ENCODE measurements at regions not wholly inside any gene's neighbourhood (a gene's known extent, or its start where the extent isn't known, plus 50 kb on each side); places are given as distances from the start of the nearest gene placed in this dataset.

GRCh38 chr19:30130356-30131122 lies 188.5 kb downstream of the URI1 start:
- Histone ChIP-seq H3K27me3 (ENCODE audit: control insufficient read depth in 3 of 3, insufficient read depth in 3 of 3, low read length in 2 of 3) (peaks cover 0 to 4% (median 0%) of the 10 kb centered on the region in 3 donors), H3K9ac (ENCODE audit: insufficient read depth in 1 of 2, low read length in 2 of 2) (no peak overlapping the region), H3K4me1 (ENCODE audit: control insufficient read depth in 5 of 5, insufficient read depth in 5 of 5, low read length in 5 of 5) (no peaks in the 10 kb centered on the region), H3K36me3 (ENCODE audit: control insufficient read depth in 4 of 4, insufficient read depth in 4 of 4, low read length in 4 of 4) (no peaks in the 10 kb centered on the region), H3K27ac (ENCODE audit: low read depth in 1 of 2, low read length in 1 of 2) (no peak overlapping the region), H3K4me3 (no peak overlapping the region), H3K9me3 (ENCODE audit: control insufficient read depth in 4 of 4, insufficient read depth in 3 of 4, low read length in 3 of 4) (peaks cover 0 to 2% (median 0%) of the 10 kb centered on the region in 4 donors)
- no peak for ATAC-seq (ENCODE audit: insufficient read depth, low FRiP score)
- DNase-seq: no peak
- WGBS, 2 donors: 73 to 78% methylated on average over 6 of the region's 6 CpGs
- TF ChIP-seq CTCF (IDR thresholded peaks at IDR 0.05; ENCODE audit: control extremely low read depth, extremely low read depth): no peak

- 81 to 90% methylated on average over 5 of the region's 5 CpGs for WGBS, 2 donors
- ATAC-seq (ENCODE audit: insufficient read depth, low FRiP score): no peak
- Histone ChIP-seq H3K4me3 (no peak overlapping the region), H3K9me3 (ENCODE audit: control insufficient read depth in 4 of 4, insufficient read depth in 3 of 4, low read length in 3 of 4) (peaks cover 0 to 2% (median 0%) of the 10 kb centered on the region in 4 donors), H3K27ac (ENCODE audit: low read depth in 1 of 2, low read length in 1 of 2) (no peak overlapping the region), H3K27me3 (ENCODE audit: control insufficient read depth in 3 of 3, insufficient read depth in 3 of 3, low read length in 2 of 3) (peaks cover 0 to 4% (median 0%) of the 10 kb centered on the region in 3 donors), H3K4me1 (ENCODE audit: control insufficient read depth in 5 of 5, insufficient read depth in 5 of 5, low read length in 5 of 5) (no peaks in the 10 kb centered on the region), H3K36me3 (ENCODE audit: control insufficient read depth in 4 of 4, insufficient read depth in 4 of 4, low read length in 4 of 4) (no peaks in the 10 kb centered on the region), H3K9ac (ENCODE audit: insufficient read depth in 1 of 2, low read length in 2 of 2) (no peak overlapping the region)
- DNase-seq: no peak
- TF ChIP-seq CTCF (IDR thresholded peaks at IDR 0.05; ENCODE audit: control extremely low read depth, extremely low read depth): no peak
These were observed 189.2 kb downstream of the URI1 start for GRCh38 chr19:30131246-30131645.

GRCh38 chr19:30131722-30132291 lies 189.8 kb downstream of the URI1 start:
- WGBS, 2 donors: 88 to 91% methylated on average over 8 of the region's 8 CpGs
- Histone ChIP-seq H3K4me3 (no peak overlapping the region), H3K27ac (ENCODE audit: low read depth in 1 of 2, low read length in 1 of 2) (no peak overlapping the region), H3K27me3 (ENCODE audit: control insufficient read depth in 3 of 3, insufficient read depth in 3 of 3, low read length in 2 of 3) (peaks cover 0 to 4% (median 0%) of the 10 kb centered on the region in 3 donors), H3K4me1 (ENCODE audit: control insufficient read depth in 5 of 5, insufficient read depth in 5 of 5, low read length in 5 of 5) (no peaks in the 10 kb centered on the region), H3K9me3 (ENCODE audit: control insufficient read depth in 4 of 4, insufficient read depth in 3 of 4, low read length in 3 of 4) (peaks cover 0 to 2% (median 0%) of the 10 kb centered on the region in 4 donors), H3K9ac (ENCODE audit: insufficient read depth in 1 of 2, low read length in 2 of 2) (no peak overlapping the region), H3K36me3 (ENCODE audit: control insufficient read depth in 4 of 4, insufficient read depth in 4 of 4, low read length in 4 of 4) (no peaks in the 10 kb centered on the region)
- TF ChIP-seq CTCF (IDR thresholded peaks at IDR 0.05; ENCODE audit: control extremely low read depth, extremely low read depth): no peak
- DNase-seq (no peak), ATAC-seq (ENCODE audit: insufficient read depth, low FRiP score) (no peak)
